Astrocyte (in vitro differentiated cells and primary cell): ENCODE measurements at regions not wholly inside any gene's neighbourhood (a gene's known extent, or its start where the extent isn't known, plus 50 kb on each side); places are given as distances from the start of the nearest gene placed in this dataset.

ENCODE experiments used
- DNase-seq: peaks from one replicate; pipeline ENCODE4 v3.0.0-alpha.2; 2010; ENCODE audit warnings: low read depth
- FAIRE-seq: peaks from 2 replicates; lab custom pipeline; 2011; peaks lifted over from hg19 to GRCh38; lab: Jason Lieb, UNC
- H2AFZ ChIP-seq: 2 replicates; pipeline ENCODE4 v1.6.0; 2012; ENCODE audit warnings: low read depth, low read length, inconsistent platforms
- H3K27ac ChIP-seq: 2 replicates; pipeline ENCODE4 v1.5.1; 2011; ENCODE audit warnings: low read depth, low read length, inconsistent platforms
- H3K27me3 ChIP-seq: 2 replicates; pipeline ENCODE4 v1.6.0; 2011; ENCODE audit warnings: low read length, inconsistent platforms; ENCODE audit not compliant: insufficient read depth
- H3K36me3 ChIP-seq: 2 replicates; pipeline ENCODE4 v1.5.1; 2011; ENCODE audit warnings: low read length, inconsistent platforms; ENCODE audit not compliant: insufficient read depth
- H3K4me1 ChIP-seq: 2 replicates; pipeline ENCODE4 v1.5.1; 2011; ENCODE audit warnings: low read length, inconsistent platforms; ENCODE audit not compliant: insufficient read depth
- H3K4me2 ChIP-seq: 2 replicates; pipeline ENCODE4 v1.6.0; 2012; ENCODE audit warnings: low read length, inconsistent platforms
- H3K4me3 ChIP-seq: 2 replicates; pipeline ENCODE4 v1.5.1; 2011; ENCODE audit warnings: low read depth, mild to moderate bottlenecking, low read length, inconsistent platforms; ENCODE audit not compliant: insufficient read depth
- H3K79me2 ChIP-seq: 2 replicates; pipeline ENCODE4 v1.6.0; 2012; ENCODE audit warnings: mild to moderate bottlenecking, low read length, inconsistent platforms; ENCODE audit not compliant: insufficient read depth
- H3K9ac ChIP-seq: 2 replicates; pipeline ENCODE4 v1.6.0; 2012; ENCODE audit warnings: mild to moderate bottlenecking, low read length, inconsistent platforms
- H3K9me3 ChIP-seq: 2 replicates; pipeline ENCODE4 v1.5.1; 2012; ENCODE audit warnings: low read depth, mild to moderate bottlenecking, low read length, inconsistent platforms; ENCODE audit not compliant: insufficient read depth
- H4K20me1 ChIP-seq: 2 replicates; pipeline ENCODE4 v1.6.0; 2012; ENCODE audit warnings: low read length, inconsistent platforms; ENCODE audit not compliant: insufficient read depth
- H3K27ac Mint-ChIP-seq: one replicate; pipeline ENCODE4 v1.8.0; 2021; ENCODE audit warnings: mild to moderate bottlenecking, mixed read lengths; ENCODE audit not compliant: unreplicated experiment
- H3K27me3 Mint-ChIP-seq: one replicate; pipeline ENCODE4 v1.8.0; 2021; ENCODE audit warnings: low read depth, mixed read lengths; ENCODE audit not compliant: unreplicated experiment
- H3K36me3 Mint-ChIP-seq: one replicate; pipeline ENCODE4 v1.8.0; 2021; ENCODE audit warnings: low read depth, mixed read lengths; ENCODE audit not compliant: unreplicated experiment
- H3K4me1 Mint-ChIP-seq: one replicate; pipeline ENCODE4 v1.8.0; 2021; ENCODE audit warnings: low read depth, mixed read lengths; ENCODE audit not compliant: unreplicated experiment
- H3K4me3 Mint-ChIP-seq: one replicate; pipeline ENCODE4 v1.8.0; 2021; ENCODE audit warnings: mild to moderate bottlenecking, moderate library complexity, mixed read lengths; ENCODE audit not compliant: unreplicated experiment
- H3K9me3 Mint-ChIP-seq: one replicate; pipeline ENCODE4 v1.8.0; 2021; ENCODE audit warnings: mild to moderate bottlenecking, mixed read lengths; ENCODE audit not compliant: unreplicated experiment
- EZH2 ChIP-seq: IDR thresholded peaks from 2 replicates; pipeline ENCODE4 v1.6.1; 2012; ENCODE audit warnings: mild to moderate bottlenecking, low read length, inconsistent platforms; ENCODE audit not compliant: insufficient read depth
- TF ChIP-seq, protein P1 (sequence below): IDR thresholded peaks from 2 replicates; pipeline ENCODE4 v1.5.1; 2011; ENCODE audit warnings: low read depth, mild to moderate bottlenecking, inconsistent platforms, low read length, moderate library complexity; ENCODE audit not compliant: insufficient read depth

DNA sequence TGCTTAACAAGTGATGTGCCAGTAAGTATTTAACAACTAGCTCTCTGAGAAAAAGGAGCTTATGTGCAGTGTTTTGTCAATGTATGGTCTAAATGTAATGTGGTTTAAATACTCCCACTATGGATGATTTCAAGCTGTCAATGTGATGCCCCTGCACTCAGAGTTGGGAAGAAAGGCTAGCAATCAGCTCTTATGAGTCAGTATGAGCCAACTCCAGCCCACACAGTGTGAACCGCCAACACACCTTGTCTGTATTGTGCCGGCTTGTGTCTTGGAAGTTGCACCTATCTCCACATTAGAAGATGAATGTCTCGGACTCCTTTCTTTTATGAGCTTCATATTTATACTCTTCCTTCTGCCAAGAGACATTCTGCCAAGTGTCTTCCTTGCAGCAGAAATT, 703.8 kb upstream of the RAB6C start:
- H3K27ac ChIP-seq: no peak overlapping the region
- no peaks in the 10 kb centered on the region for H3K4me1 ChIP-seq
- no peaks in the 10 kb centered on the region for H3K36me3 ChIP-seq
- no peak overlapping the region for H3K4me3 ChIP-seq
- H3K9me3 ChIP-seq: no peaks in the 10 kb centered on the region
- H3K4me2 ChIP-seq: no peak overlapping the region
- no peaks in the 10 kb centered on the region for H3K4me1 Mint-ChIP-seq
- H3K27me3 Mint-ChIP-seq: no peaks in the 10 kb centered on the region
- no peak overlapping the region for H3K27ac Mint-ChIP-seq
- H3K4me3 Mint-ChIP-seq: no peak overlapping the region
- H2AFZ ChIP-seq: no peak overlapping the region
- no peaks in the 10 kb centered on the region for H3K79me2 ChIP-seq
- H4K20me1 ChIP-seq: no peaks in the 10 kb centered on the region
- no peaks in the 10 kb centered on the region for H3K36me3 Mint-ChIP-seq
- H3K9ac ChIP-seq: no peak overlapping the region
- H3K9me3 Mint-ChIP-seq: peaks cover 5% of the 10 kb centered on the region
- no peaks in the 10 kb centered on the region for H3K27me3 ChIP-seq
- FAIRE-seq: no peak
- DNase-seq: no peak
- TF ChIP-seq EZH2: no peak
- TF ChIP-seq, protein P1, sequence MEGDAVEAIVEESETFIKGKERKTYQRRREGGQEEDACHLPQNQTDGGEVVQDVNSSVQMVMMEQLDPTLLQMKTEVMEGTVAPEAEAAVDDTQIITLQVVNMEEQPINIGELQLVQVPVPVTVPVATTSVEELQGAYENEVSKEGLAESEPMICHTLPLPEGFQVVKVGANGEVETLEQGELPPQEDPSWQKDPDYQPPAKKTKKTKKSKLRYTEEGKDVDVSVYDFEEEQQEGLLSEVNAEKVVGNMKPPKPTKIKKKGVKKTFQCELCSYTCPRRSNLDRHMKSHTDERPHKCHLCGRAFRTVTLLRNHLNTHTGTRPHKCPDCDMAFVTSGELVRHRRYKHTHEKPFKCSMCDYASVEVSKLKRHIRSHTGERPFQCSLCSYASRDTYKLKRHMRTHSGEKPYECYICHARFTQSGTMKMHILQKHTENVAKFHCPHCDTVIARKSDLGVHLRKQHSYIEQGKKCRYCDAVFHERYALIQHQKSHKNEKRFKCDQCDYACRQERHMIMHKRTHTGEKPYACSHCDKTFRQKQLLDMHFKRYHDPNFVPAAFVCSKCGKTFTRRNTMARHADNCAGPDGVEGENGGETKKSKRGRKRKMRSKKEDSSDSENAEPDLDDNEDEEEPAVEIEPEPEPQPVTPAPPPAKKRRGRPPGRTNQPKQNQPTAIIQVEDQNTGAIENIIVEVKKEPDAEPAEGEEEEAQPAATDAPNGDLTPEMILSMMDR: no peak

DNA sequence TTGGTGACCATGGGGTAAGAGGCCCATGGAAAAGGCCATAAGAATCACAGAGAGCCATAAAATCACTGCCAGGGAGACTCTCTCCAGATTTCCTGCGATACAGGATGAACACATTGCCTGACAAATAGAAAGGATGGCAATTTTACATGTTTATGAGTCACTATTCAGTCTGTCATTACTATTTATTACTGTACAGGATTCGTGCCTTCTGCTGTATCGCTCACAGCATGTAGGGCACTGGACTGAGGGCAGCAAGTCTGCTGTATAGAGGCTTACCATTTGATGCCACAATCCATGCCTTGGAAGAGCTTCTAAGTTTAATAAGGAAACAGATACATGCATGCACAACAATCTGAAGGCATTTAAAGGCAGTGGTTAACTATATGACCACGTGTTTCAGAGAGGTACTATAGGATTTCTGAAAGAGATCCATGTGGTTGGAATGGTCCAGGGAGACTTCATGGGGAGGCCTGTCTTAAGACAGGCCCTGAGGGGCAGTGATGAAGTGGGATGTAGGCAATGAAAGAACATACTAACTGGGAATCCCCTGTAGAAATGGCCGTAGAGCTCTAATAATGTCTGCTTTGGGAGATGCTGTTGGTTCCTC, 702.4 kb upstream of the RAB6C start:
- H3K9ac ChIP-seq: no peak overlapping the region
- no peaks in the 10 kb centered on the region for H3K9me3 ChIP-seq
- H3K27ac ChIP-seq: no peak overlapping the region
- Mint-ChIP-seq H3K9me3 (peaks cover 5% of the 10 kb centered on the region), H3K27ac (no peak overlapping the region), H3K4me3 (no peak overlapping the region), H3K4me1 (no peaks in the 10 kb centered on the region), H3K36me3 (no peaks in the 10 kb centered on the region), H3K27me3 (no peaks in the 10 kb centered on the region)
- no peaks in the 10 kb centered on the region for H3K27me3 ChIP-seq
- H3K36me3 ChIP-seq: no peaks in the 10 kb centered on the region
- no peak overlapping the region for H3K4me3 ChIP-seq
- no peak for FAIRE-seq
- no peaks in the 10 kb centered on the region for H4K20me1 ChIP-seq
- no peaks in the 10 kb centered on the region for H3K4me1 ChIP-seq
- no peaks in the 10 kb centered on the region for H3K79me2 ChIP-seq
- no peak for TF ChIP-seq EZH2
- TF ChIP-seq, protein P1: no peak
- no peak for DNase-seq
- H2AFZ ChIP-seq: no peak overlapping the region
- H3K4me2 ChIP-seq: no peak overlapping the region

DNA sequence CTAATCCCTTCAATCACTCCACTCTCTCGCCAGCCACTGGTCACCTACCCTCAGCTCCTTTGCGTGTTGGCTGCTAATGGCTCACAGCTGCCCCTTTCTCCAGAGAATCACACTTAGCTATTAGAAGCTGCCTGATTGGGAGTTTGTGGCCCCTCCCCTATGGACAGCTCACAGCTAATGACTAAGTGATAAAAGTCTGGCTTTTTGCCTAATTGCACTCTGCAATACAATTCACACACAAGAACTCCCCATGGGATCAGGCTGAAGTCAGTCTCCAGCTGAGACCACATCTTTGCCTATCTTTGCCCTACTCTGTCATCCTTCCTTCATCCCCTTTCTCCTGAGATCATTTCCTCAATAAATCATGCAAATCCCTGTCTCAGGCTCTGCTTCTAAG, 701.9 kb upstream of the RAB6C start:
- FAIRE-seq (no peak), DNase-seq (no peak)
- H3K36me3 Mint-ChIP-seq: no peaks in the 10 kb centered on the region
- H3K36me3 ChIP-seq: no peaks in the 10 kb centered on the region
- H3K27me3 ChIP-seq: no peaks in the 10 kb centered on the region
- no peak overlapping the region for H3K4me2 ChIP-seq
- no peak for TF ChIP-seq EZH2
- TF ChIP-seq, protein P1: no peak
- no peak overlapping the region for H3K4me3 Mint-ChIP-seq
- H3K79me2 ChIP-seq: no peaks in the 10 kb centered on the region
- no peak overlapping the region for H3K27ac Mint-ChIP-seq
- peaks cover 5% of the 10 kb centered on the region for H3K9me3 Mint-ChIP-seq
- no peaks in the 10 kb centered on the region for H3K4me1 Mint-ChIP-seq
- no peak overlapping the region for H3K9ac ChIP-seq
- no peaks in the 10 kb centered on the region for H3K9me3 ChIP-seq
- H3K27me3 Mint-ChIP-seq: no peaks in the 10 kb centered on the region
- no peaks in the 10 kb centered on the region for H4K20me1 ChIP-seq
- H3K27ac ChIP-seq: no peak overlapping the region
- no peaks in the 10 kb centered on the region for H3K4me1 ChIP-seq
- no peak overlapping the region for H3K4me3 ChIP-seq
- no peak overlapping the region for H2AFZ ChIP-seq
